ENCODE measurements at regions not wholly inside any gene's neighbourhood (a gene's known extent, or its start where the extent isn't known, plus 50 kb on each side); places are given as distances from the start of the nearest gene placed in this dataset.

- no peak for DNase-seq
- H2AFZ ChIP-seq (ENCODE audit: insufficient read depth, low read depth, low read length, poor library complexity, severe bottlenecking) = no peak overlapping the region
Observed at GRCh38 chr14:42877716-42878115, 1271.0 kb downstream of the LRFN5 start.

DNA sequence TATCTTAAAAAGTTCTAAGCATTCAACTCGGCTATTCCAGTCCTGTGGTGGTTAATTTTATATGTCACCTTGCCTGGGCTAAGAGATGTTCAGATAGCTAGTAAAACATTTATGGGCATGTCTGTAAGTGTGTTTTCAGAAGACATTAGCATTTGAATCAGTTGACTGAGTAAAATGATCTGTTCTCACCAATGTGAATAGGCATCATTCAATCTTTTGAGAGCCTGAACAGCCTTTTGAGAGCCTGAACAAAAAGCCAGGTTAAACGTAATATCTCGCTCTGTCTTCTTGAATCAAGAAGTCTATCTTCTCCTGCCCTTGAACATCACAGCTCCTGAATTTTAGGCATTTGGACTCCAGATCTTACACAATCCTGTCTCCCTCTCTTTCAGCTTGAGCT, 1266.1 kb downstream of the LRFN5 start:
- no peak overlapping the region for H3K4me3 Mint-ChIP-seq
- Histone ChIP-seq H3K9ac (ENCODE audit: low read length) (no peak overlapping the region), H3K4me3 (ENCODE audit: control extremely low read depth in 1 of 5, extremely low read depth in 1 of 5, insufficient read depth in 1 of 5, low read depth in 2 of 5, low read length in 4 of 5) (no peak overlapping the region), H4K20me1 (ENCODE audit: control insufficient read depth, insufficient read depth, low read length, poor library complexity, severe bottlenecking) (no peaks in the 10 kb centered on the region), H3K4me2 (replicated peaks; ENCODE audit: low read depth, low read length, poor library complexity, severe bottlenecking) (no peak overlapping the region), H3K9me3 (ENCODE audit: control extremely low read depth in 1 of 3, control insufficient read depth in 2 of 3, insufficient read depth in 1 of 3, low read length in 2 of 3) (no peaks in the 10 kb centered on the region), H2AFZ (ENCODE audit: insufficient read depth, low read depth, low read length, poor library complexity, severe bottlenecking) (no peak overlapping the region), H3K4me1 (ENCODE audit: control insufficient read depth in 2 of 2, insufficient read depth in 2 of 2, low read length in 2 of 2) (no peaks in the 10 kb centered on the region), H3K36me3 (replicated peaks in 1 of 2; ENCODE audit: control extremely low read depth in 1 of 2, control insufficient read depth in 1 of 2, extremely low read depth in 1 of 2, insufficient read depth in 2 of 2, low read length in 1 of 2) (no peaks in the 10 kb centered on the region), H3K27ac (ENCODE audit: low read length in 2 of 2) (no peak overlapping the region), H3K79me2 (ENCODE audit: control insufficient read depth, insufficient read depth, low read length) (no peaks in the 10 kb centered on the region), H3K27me3 (replicated peaks in 1 of 4; ENCODE audit: control extremely low read depth in 1 of 4, control insufficient read depth in 3 of 4, insufficient read depth in 4 of 4, low read length in 3 of 4) (no peaks in the 10 kb centered on the region)
- ATAC-seq (ENCODE audit: low read depth) (no peak), DNase-seq (no peak)
- intact Hi-C loops (cut with micrococcal nuclease) = no loop called here
- no peak overlapping the region for H3K27ac Mint-ChIP-seq
- POLR2A ChIA-PET = no interaction called here
- H3K4me1 Mint-ChIP-seq = no peaks in the 10 kb centered on the region
- 96% methylated on average over 2 of the region's 3 CpGs for whole genome bisulfite sequencing (ENCODE audit: insufficient coverage)
- TF ChIP-seq, protein P1, sequence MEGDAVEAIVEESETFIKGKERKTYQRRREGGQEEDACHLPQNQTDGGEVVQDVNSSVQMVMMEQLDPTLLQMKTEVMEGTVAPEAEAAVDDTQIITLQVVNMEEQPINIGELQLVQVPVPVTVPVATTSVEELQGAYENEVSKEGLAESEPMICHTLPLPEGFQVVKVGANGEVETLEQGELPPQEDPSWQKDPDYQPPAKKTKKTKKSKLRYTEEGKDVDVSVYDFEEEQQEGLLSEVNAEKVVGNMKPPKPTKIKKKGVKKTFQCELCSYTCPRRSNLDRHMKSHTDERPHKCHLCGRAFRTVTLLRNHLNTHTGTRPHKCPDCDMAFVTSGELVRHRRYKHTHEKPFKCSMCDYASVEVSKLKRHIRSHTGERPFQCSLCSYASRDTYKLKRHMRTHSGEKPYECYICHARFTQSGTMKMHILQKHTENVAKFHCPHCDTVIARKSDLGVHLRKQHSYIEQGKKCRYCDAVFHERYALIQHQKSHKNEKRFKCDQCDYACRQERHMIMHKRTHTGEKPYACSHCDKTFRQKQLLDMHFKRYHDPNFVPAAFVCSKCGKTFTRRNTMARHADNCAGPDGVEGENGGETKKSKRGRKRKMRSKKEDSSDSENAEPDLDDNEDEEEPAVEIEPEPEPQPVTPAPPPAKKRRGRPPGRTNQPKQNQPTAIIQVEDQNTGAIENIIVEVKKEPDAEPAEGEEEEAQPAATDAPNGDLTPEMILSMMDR (IDR thresholded peaks at IDR 0.05) = no peak
- TF ChIP-seq EZH2 (IDR thresholded peaks at IDR 0.05; ENCODE audit: borderline replicate concordance, insufficient read depth, low read depth, low read length, poor library complexity, severe bottlenecking) = no peak
- CTCF ChIA-PET = no interaction called here
- H3K27me3 Mint-ChIP-seq = no peaks in the 10 kb centered on the region
- no peaks in the 10 kb centered on the region for H3K9me3 Mint-ChIP-seq (ENCODE audit: insufficient read depth)

More at GRCh38 chr14:42877716-42878115, 1271.0 kb downstream of the LRFN5 start:
- Histone ChIP-seq H3K4me2 (replicated peaks; ENCODE audit: low read depth, low read length, poor library complexity, severe bottlenecking) (no peak overlapping the region), H3K27me3 (replicated peaks in 1 of 4; ENCODE audit: control extremely low read depth in 1 of 4, control insufficient read depth in 3 of 4, insufficient read depth in 4 of 4, low read length in 3 of 4) (no peaks in the 10 kb centered on the region), H3K4me3 (ENCODE audit: control extremely low read depth in 1 of 5, extremely low read depth in 1 of 5, insufficient read depth in 1 of 5, low read depth in 2 of 5, low read length in 4 of 5) (no peak overlapping the region), H3K79me2 (ENCODE audit: control insufficient read depth, insufficient read depth, low read length) (no peaks in the 10 kb centered on the region), H3K4me1 (ENCODE audit: control insufficient read depth in 2 of 2, insufficient read depth in 2 of 2, low read length in 2 of 2) (no peaks in the 10 kb centered on the region), H4K20me1 (ENCODE audit: control insufficient read depth, insufficient read depth, low read length, poor library complexity, severe bottlenecking) (no peaks in the 10 kb centered on the region), H3K9ac (ENCODE audit: low read length) (no peak overlapping the region), H3K9me3 (ENCODE audit: control extremely low read depth in 1 of 3, control insufficient read depth in 2 of 3, insufficient read depth in 1 of 3, low read length in 2 of 3) (peaks cover 0 to 1% (median 0%) of the 10 kb centered on the region in 3 donors), H3K36me3 (replicated peaks in 1 of 2; ENCODE audit: control extremely low read depth in 1 of 2, control insufficient read depth in 1 of 2, extremely low read depth in 1 of 2, insufficient read depth in 2 of 2, low read length in 1 of 2) (no peaks in the 10 kb centered on the region), H3K27ac (ENCODE audit: low read length in 2 of 2) (no peak overlapping the region)
- Mint-ChIP-seq H3K27ac (no peak overlapping the region), H3K27me3 (no peaks in the 10 kb centered on the region), H3K4me3 (no peak overlapping the region), H3K9me3 (ENCODE audit: insufficient read depth) (no peaks in the 10 kb centered on the region), H3K4me1 (no peaks in the 10 kb centered on the region)
- TF ChIP-seq EZH2 (IDR thresholded peaks at IDR 0.05; ENCODE audit: borderline replicate concordance, insufficient read depth, low read depth, low read length, poor library complexity, severe bottlenecking) = no peak
- TF ChIP-seq, protein P1 (IDR thresholded peaks at IDR 0.05) = no peak
- ATAC-seq (ENCODE audit: low read depth) = no peak
- ChIA-PET CTCF (no interaction called here), POLR2A (no interaction called here)
- no CpG with 5 or more reads among the region's 1 CpG for WGBS (ENCODE audit: insufficient coverage)
- intact Hi-C loops (cut with micrococcal nuclease) = no loop called here

Measured in B cell (primary cell).